CD4-positive, alpha-beta T cell treated with Interleukin-4 for 1 hour (primary cell): ENCODE measurements at regions not wholly inside any gene's neighbourhood (a gene's known extent, or its start where the extent isn't known, plus 50 kb on each side); places are given as distances from the start of the nearest gene placed in this dataset.
"Not testable (repeated sequence)": the region's sequence is repeated elsewhere in the genome, so short reads cannot be mapped to it uniquely, and the experiment has no call there.

Source experiments
- DNase-seq, 2 donors: peaks; one replicate each; pipeline ENCODE4 v3.0.0-alpha.2; 2020 to 2022

GRCh38 chr15:47027322-47027946, 689.9 kb upstream of the SEMA6D start:
- DNase-seq, result no peak

DNA sequence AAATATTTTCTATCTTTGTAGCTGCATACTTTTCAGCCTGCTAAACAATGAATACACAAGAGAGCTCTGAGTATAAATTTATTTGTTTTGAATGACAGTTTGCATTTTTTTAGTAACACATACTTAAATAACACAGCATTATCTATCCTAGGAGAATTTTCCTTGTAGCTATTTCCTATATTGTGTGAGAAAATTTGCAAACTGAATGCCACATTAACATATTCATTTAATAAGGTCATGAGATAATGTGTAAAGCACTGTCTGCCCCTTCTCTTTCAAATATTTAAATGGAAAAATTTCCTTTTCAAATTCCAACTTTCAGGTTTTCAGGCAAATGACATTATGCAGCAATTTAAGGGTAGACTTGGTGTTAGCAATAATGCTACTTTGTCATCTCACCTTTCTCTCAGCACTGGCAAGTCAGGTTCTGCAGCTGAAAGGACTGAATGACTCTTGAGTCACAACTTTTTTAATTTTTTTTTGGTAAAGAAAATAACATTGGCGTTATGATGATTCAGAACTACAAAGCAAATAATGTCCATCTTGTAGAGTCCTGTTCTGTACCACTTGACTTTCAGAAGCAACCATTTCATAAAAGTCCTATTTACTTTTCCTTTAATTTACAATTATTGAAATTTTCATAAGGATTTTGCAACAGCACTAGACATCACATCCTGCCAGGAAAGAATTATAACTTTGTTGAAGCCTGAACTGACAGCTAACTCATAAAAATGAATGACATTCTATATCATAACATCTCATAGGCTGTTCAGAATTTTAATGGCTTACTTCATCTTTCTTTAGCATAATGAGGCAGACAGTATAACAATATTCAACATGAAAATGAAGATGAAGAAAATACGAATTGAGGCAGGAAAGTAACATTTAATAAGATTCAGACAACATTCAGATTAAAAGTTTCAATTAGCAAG, 681.6 kb upstream of the SEMA6D start:
- DNase-seq, result no peak

DNA sequence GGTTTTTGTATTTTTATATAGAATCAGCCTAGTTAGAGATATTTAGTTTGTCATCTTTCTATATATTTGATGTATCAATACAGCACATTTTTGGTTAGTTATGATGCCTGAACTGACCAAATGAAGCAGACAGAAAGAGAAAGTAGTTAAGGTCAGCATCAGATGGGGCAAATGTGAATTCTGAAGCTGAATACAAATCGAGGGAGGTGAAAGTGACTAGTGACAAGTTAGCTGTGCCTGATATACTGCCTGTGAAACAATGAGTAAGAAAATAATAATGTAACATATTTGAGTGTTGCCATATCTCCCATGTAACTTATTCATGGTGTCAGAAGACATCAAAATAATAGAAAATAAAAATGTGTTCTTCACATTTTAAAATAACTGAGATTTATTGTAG, 680.3 kb upstream of the SEMA6D start:
- DNase-seq, result no peak

- no peak for DNase-seq
Measured at GRCh38 chr15:47039225-47039624, 678.1 kb upstream of the SEMA6D start.

DNA sequence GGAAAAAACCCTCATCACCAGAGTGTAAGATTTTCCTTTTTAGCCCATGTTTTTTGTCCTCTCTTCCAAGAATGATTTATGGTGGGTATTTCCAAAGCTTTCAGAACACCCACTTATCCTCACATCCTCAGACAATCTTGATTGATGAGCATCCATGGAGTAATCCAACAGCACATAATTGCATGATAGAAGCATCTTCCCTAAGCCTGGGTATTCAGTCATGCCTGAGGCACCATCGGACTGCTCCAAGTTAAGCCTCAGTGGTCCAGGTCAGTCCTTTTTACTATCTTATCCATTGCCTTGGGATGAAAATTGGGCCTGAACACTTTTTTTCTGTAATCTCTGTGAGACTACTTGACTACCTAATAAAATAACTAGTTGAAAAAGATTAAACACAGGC, 676.0 kb upstream of the SEMA6D start:
- no peak for DNase-seq

- not testable (repeated sequence) for DNase-seq
Measured at GRCh38 chr15:47047981-47048380, 669.3 kb upstream of the SEMA6D start.

DNA sequence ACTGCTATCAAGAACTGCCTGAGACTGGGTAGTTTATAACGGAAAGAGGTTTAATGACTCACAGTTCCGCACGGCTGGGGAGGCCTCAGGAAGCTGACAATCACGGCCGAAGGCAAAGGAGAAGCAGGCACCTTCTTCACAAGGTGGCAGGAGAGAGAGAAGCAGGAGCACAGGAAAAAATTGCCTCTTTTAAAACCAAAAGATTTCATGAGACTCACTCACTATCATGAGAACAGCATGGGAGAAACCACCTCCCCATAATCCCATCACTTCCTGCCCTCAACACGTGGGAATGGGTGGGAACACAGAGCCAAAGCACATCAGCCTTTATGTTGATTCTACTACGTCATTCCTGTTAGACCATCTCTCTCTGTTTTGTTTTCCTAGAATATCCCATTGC, 650.9 kb upstream of the SEMA6D start:
- no peak for DNase-seq

DNA sequence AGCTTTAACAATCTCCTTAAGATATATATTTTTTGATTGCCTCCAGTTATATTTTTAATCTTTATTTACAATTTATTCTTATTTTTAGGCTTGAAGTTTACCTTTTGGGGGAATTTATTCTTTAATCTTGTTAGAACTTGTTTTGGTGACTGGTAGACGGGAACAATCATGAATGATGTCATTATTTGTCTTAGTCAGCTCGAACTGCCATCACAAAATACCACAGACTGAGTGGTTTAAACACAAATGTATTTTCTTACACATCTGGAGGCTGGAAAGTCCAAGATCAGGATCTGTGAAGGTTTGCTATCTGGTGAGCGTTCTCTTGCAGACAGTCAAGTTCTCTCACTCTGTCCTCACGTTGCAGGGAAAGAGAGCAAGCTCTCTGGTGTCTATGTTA, 639.5 kb upstream of the SEMA6D start:
- not testable (repeated sequence) for DNase-seq

DNA sequence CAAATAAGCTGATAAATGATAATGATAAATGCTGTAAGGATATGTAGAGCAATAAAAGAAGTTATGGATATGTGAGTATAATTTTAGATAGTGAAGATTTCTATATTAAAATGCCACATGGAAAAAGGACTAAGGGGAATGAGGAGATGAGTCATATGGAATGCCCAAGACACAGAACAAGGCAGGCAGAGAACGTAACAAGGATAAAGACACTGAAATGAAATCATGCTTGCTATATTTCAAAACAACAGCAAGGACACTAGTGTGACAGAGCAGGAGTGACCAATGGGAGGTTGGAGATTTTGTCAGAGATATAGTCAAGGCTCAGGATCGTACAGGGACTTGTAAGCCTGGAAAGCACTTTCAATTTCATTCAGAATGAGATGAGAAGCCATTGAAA, 621.5 kb upstream of the SEMA6D start:
- DNase-seq, result no peak

DNA sequence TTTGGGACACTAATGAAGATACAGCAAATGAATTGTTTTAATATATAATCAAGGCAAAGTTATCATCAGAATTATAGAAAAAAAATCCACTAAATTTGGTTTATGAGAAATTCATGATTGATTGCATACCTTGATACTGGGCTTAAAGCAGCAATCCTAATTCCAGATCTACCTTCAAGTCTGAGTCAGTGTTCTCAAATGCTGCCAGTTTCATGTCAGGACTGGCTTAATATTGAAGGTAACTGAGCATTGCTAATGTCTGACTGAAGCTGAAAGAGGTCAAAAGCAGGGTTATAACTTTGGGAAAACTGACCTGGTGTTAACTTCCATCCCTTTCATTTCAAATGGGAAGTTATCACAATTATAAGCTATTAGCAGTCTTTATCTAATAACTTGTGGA, 618.8 kb upstream of the SEMA6D start:
- not testable (repeated sequence) for DNase-seq

GRCh38 chr15:47099801-47100200, 617.5 kb upstream of the SEMA6D start:
- not testable (repeated sequence) for DNase-seq

- not testable (repeated sequence) for DNase-seq
Measured at GRCh38 chr15:47108800-47109199, 608.5 kb upstream of the SEMA6D start.

- DNase-seq, result no peak
Measured at GRCh38 chr15:47116698-47117097, 600.6 kb upstream of the SEMA6D start.

- no peak for DNase-seq
Measured at GRCh38 chr15:47119349-47119748, 598.0 kb upstream of the SEMA6D start.

- DNase-seq, result no peak
Measured at GRCh38 chr15:47124430-47125102, 592.7 kb upstream of the SEMA6D start.

DNA sequence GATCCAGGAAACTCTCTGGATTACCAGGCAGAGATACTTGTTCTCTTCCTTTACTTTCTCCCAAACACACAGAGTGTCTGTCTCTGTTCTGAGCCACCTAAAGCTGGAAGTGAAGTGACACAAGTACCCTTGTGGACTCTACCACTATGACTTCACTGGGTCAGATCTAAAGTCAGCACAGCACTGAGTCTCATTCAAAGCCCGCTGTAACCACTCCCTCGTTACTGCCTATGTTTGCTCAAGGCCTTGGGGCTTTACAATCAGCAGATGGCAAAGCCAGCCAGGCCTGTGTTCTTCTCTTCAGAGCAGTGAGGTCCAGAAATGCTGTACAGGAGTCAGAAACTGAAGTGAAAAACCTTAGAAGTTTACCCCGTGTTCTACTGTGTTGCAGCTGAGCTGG, 588.3 kb upstream of the SEMA6D start:
- no peak for DNase-seq

GRCh38 chr15:47131450-47131849, 585.9 kb upstream of the SEMA6D start:
- not testable (repeated sequence) for DNase-seq

DNA sequence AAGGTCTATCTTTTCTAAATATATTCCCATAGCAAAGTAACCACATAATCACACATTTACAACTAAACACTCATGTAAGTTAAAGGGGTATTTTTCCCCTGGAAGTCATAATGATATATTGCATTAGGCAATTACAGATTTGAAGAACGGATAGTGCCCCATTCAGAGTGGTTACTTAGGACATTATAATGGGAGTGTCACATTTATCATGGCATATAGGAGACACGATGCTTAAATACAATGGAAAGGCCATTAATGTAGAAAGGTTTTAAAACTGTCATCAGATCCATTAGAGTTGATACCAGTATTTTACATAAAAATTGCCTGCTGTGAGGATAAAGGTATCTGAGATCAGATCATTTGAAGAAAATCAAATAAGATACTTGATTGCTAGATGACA, 582.0 kb upstream of the SEMA6D start:
- no peak for DNase-seq

DNA sequence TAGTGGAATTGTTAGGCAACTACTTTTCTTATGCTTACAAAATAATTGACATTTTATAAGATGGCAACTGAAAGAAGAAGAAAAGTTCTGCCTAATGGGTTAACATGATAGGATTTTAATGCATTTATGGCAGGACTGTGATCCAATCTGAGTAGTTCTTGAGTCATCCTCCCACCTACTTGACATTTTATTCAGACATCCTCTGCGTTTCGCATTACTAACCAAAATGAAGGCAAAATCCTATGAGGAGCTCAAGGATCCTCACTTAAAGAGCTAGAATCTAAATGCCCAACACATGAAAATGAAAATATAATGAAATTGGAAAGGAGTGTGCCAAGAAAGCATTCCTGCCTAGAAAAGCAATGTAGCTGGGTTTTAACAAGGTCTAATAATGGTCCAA, 581.1 kb upstream of the SEMA6D start:
- no peak for DNase-seq

GRCh38 chr15:47139965-47140364, 577.3 kb upstream of the SEMA6D start:
- DNase-seq, result no peak

- no peak for DNase-seq
Measured at GRCh38 chr15:47157827-47158226, 559.5 kb upstream of the SEMA6D start.

- DNase-seq, result no peak
Measured at GRCh38 chr15:47158573-47158972, 558.7 kb upstream of the SEMA6D start.

- DNase-seq, result no peak
Measured at GRCh38 chr15:47177177-47177576, 540.1 kb upstream of the SEMA6D start.

DNA sequence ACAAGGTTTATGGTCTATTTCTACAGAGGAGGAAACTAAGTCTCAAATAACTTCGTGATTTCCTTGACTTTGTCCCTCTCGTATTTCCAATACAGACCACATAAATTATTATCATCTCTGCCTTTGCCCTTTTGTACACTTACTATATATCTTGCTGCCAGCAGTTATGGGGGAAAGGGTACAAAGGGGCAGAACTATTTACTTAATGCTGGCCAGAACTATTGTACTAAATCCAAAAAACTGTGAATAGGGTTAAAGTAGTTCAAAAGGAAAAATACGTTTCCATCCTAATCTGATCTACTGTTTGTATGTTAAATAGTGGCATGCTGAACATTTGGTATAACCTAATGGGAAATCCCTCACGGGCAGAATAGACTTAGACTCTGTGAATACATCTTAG, 537.3 kb upstream of the SEMA6D start:
- DNase-seq, result no peak
